IPS DF 19.7 (cell line): ENCODE measurements at regions not wholly inside any gene's neighbourhood (a gene's known extent, or its start where the extent isn't known, plus 50 kb on each side); places are given as distances from the start of the nearest gene placed in this dataset.
"Not testable (repeated sequence)": the region's sequence is repeated elsewhere in the genome, so short reads cannot be mapped to it uniquely, and the experiment has no call there.

ENCODE experiments used
- DNase-seq: peaks from one replicate; pipeline ENCODE4 v3.0.0-alpha.2; 2013; ENCODE audit warnings: low read depth, low spot score

DNA sequence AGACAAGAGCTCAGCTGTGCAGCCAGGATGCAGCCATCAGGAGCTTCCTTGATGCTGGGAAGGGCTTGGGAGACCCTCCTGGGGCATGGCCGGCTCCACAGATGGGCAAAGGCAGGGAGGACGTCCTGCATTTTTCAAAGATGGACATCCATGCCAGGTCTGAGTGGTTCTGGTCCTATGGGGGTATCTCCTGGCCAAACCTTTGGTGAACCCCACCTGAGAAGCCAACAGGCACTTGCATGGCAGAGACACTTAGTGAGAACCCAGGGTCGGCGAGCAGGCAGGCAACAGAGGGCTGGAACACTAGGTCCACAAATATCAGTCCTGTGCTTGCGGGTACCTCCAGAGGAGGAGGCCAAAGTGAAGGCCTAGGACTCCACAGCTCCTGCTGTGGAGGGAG lies 70.0 kb downstream of the KCTD15 start:
- no peak for DNase-seq

DNA sequence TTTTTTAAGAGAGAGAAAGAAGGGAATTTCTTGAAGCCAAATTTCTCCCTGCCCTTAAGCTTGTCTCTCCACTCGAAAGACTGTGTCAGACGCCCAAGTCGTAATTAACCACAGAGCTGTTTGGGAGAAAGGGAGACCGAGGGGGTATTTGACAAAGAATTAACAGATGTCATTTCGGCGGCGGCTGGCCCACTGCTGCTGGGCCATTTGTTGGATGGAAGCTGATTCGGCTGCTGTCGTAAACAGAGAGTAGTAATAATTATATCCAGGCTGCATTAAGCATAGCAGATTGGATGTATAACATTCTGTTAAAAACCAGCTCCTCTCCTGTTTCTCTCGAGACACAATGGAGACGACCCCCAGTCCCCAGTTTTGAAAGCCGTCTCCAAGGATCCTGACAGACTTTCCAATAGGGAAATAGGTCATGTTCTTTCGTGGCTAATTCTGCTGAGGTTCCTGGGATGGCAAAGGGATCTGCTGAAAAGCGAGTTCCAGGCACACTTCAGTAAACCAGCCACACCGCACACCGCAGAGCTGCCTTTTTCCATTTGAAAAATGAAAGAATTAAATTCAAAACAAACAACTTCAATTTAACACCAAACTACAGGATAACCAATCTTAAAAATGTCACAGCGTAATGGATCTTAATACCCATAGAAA lies 71.5 kb downstream of the KCTD15 start:
- no peak for DNase-seq

DNA sequence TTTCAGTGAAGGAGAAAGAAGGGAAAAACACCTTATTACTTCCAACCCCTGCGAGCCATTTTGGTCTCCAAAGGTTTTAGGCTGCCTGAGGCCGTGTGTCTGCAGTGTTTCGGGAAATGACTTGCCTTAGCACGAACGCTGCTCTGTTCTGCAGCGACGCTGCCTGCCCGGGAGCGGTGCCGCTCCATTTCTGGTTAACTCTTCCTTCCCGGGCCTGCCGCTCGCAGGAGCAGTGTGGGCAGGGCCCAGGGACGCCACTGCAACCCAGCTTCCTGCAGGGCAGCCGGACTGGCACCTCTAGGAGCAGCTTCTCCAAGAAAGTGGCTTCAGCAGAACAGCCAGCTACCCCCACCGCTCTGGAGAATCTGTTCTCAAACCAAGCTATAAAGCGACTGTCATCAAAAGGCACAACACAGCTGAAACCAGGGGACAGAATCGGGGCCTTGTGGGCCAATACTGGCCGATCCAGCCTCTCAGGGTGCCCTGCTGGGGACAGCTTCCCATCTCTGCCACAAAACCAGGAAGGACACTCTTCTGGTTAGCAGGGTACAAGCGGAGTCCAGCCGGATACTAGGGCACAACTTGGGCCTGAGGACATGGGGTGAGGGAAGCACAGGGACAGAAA lies 72.2 kb downstream of the KCTD15 start:
- no peak for DNase-seq

DNA sequence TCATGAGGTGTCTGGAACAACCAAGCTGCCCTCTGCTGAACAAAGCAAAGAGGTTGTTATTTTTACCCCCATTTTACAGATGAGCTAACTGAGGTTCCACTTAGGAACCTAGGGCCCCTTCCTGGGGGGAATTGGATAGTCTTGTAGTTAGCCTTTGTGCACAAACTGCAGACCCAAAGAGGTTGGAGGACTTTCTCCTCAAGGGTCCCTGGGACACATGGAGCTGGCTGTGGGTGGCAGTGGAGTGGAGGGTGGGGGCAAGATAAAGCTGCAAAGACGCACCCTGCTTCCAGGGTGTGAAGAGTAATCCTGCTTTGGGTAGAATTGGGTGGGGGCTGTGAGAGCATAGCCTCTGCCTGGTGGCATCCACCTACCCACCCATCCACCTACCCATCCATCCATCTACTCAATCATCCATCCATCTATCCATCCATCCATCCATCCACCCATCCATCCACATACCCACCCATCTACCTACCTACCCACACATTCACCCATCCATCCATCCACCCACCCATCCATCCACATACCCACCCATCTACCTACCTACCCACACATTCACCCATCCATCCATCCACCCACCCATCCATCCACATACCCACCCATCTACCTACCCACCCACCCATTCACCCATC lies 73.7 kb downstream of the KCTD15 start:
- not testable (repeated sequence) for DNase-seq

DNA sequence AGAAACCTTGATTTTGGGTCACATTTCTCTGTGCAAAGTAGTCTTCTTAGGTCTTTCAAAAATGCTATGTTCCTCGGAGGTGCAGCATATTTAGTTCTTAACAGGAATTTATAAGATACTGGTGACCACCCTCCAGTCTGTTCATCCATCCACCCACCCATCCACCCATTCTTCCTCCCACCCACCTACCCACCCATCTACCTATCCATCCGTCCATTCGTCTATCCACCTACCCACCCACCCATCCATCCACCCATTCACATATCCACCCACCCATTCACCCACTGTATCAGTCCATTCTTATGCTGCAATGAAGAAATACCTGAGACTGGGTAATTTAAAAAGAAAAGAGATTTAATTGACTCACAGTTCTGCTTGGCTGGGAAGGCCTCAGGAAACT lies 74.9 kb downstream of the KCTD15 start:
- no peak for DNase-seq

DNA sequence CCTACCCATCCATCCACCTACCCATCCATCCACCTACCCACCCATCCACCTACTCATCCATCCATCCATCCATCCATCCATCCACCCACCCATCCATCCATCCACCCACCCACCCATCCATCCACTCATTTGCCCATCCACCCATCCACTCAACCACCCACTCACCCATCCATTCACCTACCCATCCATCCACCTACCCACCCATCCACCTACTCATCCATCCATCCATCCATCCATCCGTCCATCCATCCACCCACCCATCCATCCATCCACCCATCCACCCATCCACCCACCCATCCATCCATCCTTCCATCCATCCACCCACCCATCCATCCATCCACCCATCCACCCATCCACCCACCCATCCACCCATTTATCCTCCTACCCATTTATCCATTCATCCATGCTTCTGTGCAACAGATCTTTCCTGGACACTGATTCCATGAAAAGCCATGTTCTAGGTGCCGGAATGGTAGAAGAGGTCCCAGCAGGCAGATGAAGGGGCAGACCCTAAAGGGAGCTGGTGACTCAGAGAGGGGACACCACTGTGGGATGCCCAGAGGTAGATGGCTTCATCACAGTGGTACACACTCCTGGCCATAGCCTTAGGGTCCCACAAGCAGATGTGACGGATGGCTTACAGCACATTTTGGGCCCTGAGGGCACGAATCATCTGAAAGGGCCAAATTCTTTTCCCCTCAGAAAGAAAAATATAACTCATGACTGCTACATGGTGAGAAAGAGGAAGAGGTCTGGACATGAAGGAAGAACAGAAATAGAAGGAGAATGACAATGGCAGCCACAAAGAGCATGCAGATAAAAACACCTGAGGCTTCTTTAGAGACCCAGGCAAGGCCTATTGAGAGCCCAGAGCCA lies 76.0 kb downstream of the KCTD15 start:
- DNase-seq, result no peak

DNA sequence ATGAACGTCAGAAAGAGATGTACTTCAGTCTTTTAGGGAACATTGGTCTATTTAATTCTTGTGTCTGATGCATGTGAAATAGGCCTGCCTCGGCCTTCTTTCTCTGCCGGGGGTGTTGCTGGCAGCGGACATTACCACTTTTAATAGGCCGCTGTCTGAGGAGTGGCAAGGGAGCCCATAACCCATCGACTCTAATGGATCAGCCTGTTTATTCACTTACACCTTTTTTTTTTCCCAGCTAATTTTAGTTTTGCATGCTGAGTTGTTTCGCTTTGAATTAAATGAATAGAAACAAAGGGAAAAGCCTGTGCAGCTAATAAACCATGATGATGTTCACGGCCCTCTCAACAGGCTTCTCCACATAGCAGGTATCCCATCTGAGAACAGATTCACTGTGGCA lies 78.4 kb downstream of the KCTD15 start:
- DNase-seq, result no peak

DNA sequence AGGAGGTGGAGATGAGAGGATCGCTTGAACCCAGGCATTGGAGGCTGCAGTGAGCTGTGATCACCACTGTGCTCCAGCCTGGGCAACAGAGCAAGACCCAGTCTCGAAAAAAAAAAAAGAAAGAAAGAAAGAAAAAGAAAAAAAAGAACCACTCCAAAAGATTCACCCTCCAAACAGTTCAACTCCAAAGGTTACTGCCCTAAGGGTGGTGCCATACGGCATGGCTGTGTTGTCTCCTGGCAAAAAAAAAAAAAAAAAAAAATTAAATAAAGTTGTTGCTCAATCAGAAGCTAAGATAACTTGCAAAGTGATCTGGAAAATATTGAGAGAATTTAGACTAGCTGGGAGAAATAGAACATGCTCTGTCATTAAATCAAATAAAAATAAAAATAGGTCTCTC lies 79.5 kb downstream of the KCTD15 start:
- no peak for DNase-seq

DNA sequence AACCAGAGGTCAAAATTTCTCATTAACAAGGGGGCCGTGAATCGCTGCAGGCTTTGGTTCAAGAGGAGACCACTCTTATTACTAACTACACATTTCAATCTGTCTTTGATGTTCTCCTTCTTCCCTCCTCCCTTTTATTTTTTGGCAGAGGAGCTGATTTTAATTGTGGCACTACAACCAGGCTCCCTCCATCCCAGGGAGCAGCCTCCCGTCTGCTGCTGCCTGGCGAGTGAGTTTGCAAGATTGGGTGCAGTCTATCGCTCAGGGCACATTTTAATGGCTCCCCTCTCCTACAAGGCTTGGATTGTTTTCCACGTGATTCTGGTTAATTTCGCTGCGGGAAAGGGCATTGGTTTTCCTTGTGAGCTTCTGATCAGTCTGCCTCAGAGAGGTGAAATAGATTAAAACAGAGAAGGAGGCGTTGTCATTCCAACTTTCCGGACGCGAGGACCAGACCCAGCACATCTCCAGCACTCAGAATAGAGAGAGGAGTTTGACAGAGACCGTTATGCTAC lies 81.4 kb downstream of the KCTD15 start:
- no peak for DNase-seq

DNA sequence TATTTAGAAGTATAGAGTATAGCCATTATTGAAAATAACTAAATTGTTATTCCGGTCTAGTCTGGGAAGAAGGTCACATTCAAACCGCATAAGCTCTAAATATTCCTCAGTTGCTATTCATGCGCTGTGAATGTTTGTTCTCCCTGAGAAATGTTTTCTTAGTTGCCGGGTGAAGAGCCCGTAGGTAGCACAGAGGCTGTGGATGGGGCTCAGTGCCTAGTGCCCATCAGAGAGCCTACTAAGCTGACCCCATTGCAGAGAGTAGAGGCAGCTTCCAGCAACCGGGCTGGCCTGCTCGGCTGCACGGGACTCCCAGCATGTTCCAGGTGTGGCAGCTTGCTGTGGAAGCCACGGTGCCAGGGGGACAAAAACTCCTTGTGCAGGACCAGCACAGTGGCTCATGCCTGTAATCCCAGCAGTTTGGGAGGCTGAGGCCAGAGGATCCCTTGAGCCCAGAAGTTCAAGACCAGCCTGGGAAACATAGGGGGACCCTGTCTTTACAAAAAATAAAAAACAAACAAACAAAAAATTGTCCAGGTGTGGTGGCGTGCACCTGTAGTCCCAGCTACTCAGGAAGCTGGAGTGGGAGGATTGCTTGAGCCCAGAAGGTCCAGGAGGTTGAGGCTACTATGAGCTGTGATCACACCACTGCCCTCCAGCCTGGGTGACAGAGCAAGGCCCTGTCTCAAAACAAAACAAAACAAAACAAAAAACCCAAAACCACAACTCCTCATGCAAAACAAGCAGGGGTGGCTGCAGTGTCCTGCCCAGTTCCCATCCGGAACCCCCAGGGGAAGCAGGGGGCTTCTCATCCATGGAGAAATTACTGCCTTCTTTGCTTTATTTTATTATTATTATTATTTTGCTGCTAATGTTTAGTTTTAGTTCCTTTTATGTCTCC lies 82.5 kb downstream of the KCTD15 start:
- DNase-seq, result no peak

DNA sequence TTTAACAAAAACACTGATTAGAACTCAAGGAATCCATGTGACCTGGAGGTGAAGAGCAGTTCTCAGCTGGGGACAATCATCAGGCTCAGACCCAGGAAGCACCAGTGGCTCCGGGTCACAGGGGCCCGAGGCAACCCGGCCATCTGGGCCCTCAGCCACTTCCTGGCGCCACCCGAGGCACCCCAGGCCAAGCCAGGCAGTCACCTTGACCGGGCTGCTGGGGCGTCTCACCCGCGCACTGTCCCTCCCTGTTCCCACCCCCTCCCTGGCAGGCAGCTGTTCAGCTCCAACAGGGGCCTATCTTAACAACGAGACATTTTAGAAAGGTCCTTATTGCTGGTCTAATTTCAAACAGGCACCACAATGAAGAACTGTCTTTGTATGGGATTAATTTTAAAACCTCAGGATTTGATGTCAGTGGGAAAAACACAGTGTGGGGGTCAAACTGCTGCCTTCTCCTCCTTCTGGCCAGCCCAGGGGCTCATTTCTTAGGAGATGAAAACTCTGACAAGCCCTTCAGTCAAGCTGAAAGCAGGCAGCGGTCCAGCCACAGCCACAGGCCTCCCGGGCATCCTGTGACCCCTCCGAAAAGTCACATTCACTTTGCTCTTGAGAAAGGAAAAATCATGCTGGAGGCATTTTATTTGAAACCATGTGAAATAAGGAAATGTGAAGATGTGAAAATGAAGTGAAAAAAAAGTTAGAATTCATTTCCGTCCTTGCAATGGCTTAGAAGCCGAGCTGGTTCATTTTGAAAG lies 83.3 kb downstream of the KCTD15 start:
- no peak for DNase-seq

DNA sequence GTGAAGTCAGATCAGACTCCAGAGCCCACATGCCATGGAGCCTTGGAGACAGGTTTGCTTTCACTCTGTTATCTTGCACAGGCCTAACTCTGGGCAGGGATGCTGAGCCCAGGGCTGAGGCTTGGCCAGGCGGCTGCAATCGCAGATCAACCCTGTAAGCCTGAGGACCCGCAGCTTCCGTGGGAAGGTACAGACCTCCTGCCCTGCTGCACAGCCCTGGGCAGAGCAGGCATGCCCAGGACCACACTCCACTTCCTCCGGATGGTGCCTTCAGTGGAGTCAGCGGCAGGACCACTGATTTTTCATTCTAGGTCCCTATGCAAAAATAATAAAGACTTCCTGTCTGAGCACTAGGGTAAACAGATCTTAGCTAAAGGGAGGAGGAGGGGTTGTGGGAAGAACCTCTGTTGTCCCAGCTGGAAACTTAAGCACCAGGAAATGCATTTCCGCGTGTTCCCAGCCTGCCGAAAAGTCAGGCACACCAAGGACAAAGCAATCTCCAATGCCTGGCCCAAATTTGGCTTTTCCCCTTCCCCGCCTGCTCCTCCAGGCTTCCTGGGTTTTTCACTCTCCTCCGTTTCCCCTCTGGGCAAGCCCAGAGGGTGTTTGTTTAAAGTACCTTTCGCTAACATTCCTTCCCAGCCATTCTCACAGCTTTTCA lies 87.3 kb downstream of the KCTD15 start:
- DNase-seq, result peak; percentile 69

DNA sequence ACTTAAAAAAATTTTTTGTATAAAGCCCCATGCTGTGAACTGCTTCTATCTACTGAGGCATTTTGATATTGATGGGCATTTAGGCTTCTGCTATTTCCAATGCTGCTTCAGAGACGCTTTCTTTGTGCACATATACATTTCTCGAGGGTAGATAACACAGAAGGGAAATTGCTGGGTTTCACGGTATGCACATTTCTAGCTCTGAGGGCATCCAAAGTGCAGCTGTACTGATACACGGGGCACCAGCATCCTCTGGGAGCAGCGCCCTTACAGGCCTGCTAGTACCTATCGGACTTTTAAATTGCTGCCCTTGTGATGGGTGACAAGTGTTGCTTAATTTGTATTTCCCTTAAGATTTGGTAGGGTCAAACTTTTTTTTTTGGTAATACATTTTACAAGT lies 88.6 kb downstream of the KCTD15 start:
- DNase-seq, result no peak

DNA sequence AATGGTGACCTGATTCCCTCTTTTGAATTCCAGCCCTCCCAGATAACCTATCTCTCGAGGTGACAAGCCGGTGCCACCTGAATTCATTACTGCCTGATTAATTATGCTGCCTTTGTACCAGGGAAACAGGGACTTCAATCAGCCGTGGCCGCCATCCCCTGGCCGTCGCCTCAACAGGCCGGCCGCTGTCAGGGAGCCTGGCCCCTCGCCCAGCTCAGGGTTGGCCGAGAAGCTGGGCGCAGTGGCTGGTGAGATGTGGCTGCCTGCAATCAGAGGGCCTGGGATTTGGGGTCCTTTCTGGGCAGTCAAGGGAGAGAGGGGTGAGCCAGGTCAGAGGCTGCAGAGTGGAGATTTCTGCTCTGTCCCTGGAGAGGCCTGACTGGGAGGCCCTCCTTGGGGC lies 91.2 kb downstream of the KCTD15 start:
- no peak for DNase-seq

DNA sequence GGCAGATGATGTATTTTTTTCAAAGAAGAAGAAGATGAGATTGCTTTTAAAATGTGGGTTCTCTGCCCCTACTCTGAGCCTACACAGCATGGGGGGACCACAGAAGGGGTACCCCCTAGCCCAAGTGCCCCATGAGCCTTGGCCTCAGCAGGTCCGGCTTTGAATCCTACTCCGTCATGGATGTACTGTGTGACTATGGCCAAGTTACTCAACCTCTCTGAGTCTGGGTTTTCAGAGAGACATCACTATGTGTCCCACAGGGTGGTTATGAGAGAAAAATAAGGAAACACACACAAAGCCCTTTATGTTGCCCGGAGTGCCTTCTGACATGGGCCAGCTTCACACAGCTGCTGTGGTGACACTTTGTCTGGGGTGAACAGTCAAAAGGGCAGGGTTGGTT lies 92.0 kb downstream of the KCTD15 start:
- no peak for DNase-seq

DNA sequence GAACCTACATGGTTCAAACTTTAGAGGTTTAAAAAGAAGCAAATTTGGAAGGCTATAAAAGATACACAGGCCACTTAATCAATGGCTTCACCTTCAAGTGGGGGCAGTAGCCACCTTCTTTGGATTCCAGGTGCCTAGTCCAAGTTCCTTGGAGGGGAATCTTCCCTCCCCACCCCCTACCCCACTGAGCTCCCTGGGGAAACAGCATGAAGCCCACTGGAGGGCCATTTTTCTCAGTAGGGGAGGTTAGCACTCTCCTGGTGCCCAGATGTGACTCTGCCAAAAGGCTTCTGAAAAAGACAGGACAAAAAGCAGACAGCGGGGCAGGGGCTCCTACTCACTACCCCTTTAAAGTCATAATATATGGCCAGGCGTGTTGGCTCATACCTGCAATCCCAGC lies 93.9 kb downstream of the KCTD15 start:
- DNase-seq, result no peak

DNA sequence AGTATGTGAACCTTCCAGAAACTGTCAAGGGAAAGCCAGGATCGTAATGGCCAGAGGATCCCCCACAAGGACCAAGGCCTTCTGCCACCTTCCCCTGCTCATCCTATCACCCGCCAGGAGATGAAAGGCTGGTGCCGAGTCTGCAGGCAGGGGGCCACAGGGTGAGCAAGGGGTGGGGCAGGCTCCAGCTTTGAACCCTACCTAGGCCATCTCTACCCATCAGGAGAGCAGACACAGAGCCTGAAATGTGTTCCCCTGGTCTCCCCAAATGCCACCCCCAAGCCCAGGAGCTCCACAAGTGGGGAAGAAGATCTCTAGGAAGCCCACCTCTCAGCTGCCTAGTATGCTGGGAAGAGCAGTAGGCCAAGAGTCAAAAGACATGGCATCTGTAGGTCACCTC lies 95.1 kb downstream of the KCTD15 start:
- no peak for DNase-seq

DNA sequence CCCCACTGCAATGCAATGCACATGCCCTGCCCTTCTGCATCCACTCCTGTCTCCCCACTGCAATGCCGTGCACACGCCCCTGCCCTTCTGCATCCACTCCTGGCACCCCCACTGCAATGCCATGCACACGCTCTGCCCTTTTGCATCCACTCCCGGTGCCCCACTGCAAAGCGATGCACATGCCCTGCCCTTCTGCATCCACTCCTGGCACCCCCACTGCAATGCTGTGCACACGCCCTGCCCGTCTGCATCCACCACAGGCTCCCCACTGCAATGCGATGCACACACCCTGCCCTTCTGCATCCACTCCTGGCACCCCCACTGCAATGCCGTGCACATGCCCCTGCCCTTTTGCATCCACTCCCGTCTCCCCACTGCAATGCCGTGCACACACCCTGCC lies 98.1 kb downstream of the KCTD15 start:
- DNase-seq, result no peak

DNA sequence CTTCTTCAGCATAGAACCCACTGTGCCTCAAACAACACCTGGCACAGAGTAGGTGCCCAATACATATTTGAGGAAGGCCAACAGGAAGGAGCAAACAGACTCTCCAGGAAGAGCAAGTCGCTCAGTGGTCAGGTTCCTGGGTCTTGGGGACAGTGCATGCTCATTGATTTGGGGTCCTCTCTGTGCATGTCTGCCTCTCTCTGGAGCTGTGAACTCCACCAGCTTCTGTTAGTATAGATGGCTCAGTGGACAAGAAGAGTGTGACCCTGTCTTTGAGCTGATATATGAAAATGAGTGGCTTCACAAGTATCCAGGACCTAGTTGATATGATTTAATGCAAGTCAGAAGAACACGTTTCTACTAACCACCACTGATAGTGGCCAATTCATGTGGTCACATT lies 98.7 kb downstream of the KCTD15 start:
- DNase-seq, result no peak
